ENCODE measurements at regions not wholly inside any gene's neighbourhood (a gene's known extent, or its start where the extent isn't known, plus 50 kb on each side); places are given as distances from the start of the nearest gene placed in this dataset.

DNA sequence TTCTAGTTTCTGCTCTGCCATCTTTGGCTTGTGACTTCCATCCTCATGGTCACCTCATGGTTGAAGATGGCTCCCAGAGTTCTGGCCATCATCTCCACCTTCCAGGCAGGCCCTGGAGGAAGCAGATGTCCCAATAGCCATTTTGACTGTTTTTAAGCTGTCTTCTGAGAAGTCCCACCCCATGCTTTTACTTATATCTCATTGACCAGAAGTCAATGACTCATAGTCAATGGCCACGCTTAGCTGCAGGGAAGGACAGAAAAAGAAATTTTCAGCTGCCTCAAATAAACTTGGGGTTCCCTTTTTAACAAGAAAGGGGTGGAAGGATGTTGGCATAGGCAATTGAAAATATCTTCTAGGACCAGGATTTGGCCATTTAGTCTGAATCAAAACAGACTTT is 168.1 kb downstream of the AACS start:
- no peak overlapping the region for H3K4me3 ChIP-seq (ENCODE audit: low read depth, low read length)
- TF ChIP-seq CTCF (IDR thresholded peaks at IDR 0.05; ENCODE audit: insufficient read depth, low read depth, low read length) = no peak
- DNase-seq (ENCODE audit: low read depth) = no peak

GRCh38 chr12:125239563-125239962 is 174.3 kb downstream of the AACS start:
- TF ChIP-seq CTCF (IDR thresholded peaks at IDR 0.05; ENCODE audit: insufficient read depth, low read depth, low read length) = no peak
- no peak for DNase-seq (ENCODE audit: low read depth)
- H3K4me3 ChIP-seq (ENCODE audit: low read depth, low read length) = no peak overlapping the region

DNA sequence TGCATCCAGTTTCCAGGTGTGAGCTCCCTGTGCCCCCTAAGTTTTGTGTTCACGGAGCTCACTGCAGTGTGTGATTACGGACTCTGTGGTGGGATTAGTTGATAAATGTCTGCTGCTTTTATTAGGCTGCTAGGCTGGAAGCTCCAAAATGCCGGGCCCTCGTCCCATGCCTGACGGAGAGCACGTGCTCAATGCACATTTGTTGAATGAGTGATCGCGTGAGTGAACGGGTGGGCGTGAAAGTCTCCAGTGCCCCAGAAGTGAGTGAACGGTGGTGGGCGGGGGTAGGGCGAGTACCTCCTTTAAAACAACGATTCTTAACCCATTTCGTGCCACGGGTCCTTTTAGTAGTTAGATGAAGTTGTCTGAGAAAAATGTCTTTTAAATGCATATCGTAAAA is 175.5 kb downstream of the AACS start:
- TF ChIP-seq CTCF (IDR thresholded peaks at IDR 0.05; ENCODE audit: insufficient read depth, low read depth, low read length) = no peak
- no peak for DNase-seq (ENCODE audit: low read depth)
- no peak overlapping the region for H3K4me3 ChIP-seq (ENCODE audit: low read depth, low read length)

- no peak for TF ChIP-seq CTCF (IDR thresholded peaks at IDR 0.05; ENCODE audit: insufficient read depth, low read depth, low read length)
- H3K4me3 ChIP-seq (ENCODE audit: low read depth, low read length) = no peak overlapping the region
- DNase-seq (ENCODE audit: low read depth) = no peak
Observed at GRCh38 chr12:125243811-125244210, 178.6 kb downstream of the AACS start.

GRCh38 chr12:125244338-125244737 is 179.1 kb downstream of the AACS start:
- no peak for TF ChIP-seq CTCF (IDR thresholded peaks at IDR 0.05; ENCODE audit: insufficient read depth, low read depth, low read length)
- H3K4me3 ChIP-seq (ENCODE audit: low read depth, low read length) = no peak overlapping the region

GRCh38 chr12:125245581-125246557 is 180.6 kb downstream of the AACS start:
- no peak for DNase-seq (ENCODE audit: low read depth)
- no peak for TF ChIP-seq CTCF (IDR thresholded peaks at IDR 0.05; ENCODE audit: insufficient read depth, low read depth, low read length)
- no peak overlapping the region for H3K4me3 ChIP-seq (ENCODE audit: low read depth, low read length)

More at GRCh38 chr12:125244338-125244737, 179.1 kb downstream of the AACS start:
- no peak for DNase-seq (ENCODE audit: low read depth)
